ENCODE measurements at regions not wholly inside any gene's neighbourhood (a gene's known extent, or its start where the extent isn't known, plus 50 kb on each side); places are given as distances from the start of the nearest gene placed in this dataset.

- DNase-seq (ENCODE audit: extremely low read depth, insufficient read length), result no peak
- no peaks in the 10 kb centered on the region for H3K27me3 ChIP-seq (replicated peaks; ENCODE audit: control insufficient read depth, insufficient read depth, low read length)
- no peak for TF ChIP-seq CTCF (IDR thresholded peaks at IDR 0.05; ENCODE audit: insufficient read depth, low read length, poor library complexity, severe bottlenecking)
- no peak overlapping the region for H3K4me3 ChIP-seq (replicated peaks; ENCODE audit: low read depth, low read length)
- no peaks in the 10 kb centered on the region for H3K36me3 ChIP-seq (ENCODE audit: control insufficient read depth, insufficient read depth, low read length)
These were observed 255.1 kb upstream of the LDB2 start for GRCh38 chr4:17153572-17153971.

GRCh38 chr4:17152941-17153540 lies 254.6 kb upstream of the LDB2 start:
- no peak for TF ChIP-seq CTCF (IDR thresholded peaks at IDR 0.05; ENCODE audit: insufficient read depth, low read length, poor library complexity, severe bottlenecking)
- DNase-seq (ENCODE audit: extremely low read depth, insufficient read length), result no peak
- no peaks in the 10 kb centered on the region for H3K27me3 ChIP-seq (replicated peaks; ENCODE audit: control insufficient read depth, insufficient read depth, low read length)
- no peak overlapping the region for H3K4me3 ChIP-seq (replicated peaks; ENCODE audit: low read depth, low read length)
- no peaks in the 10 kb centered on the region for H3K36me3 ChIP-seq (ENCODE audit: control insufficient read depth, insufficient read depth, low read length)

GRCh38 chr4:17142232-17142711 lies 243.8 kb upstream of the LDB2 start:
- no peaks in the 10 kb centered on the region for H3K27me3 ChIP-seq (replicated peaks; ENCODE audit: control insufficient read depth, insufficient read depth, low read length)
- no peak for DNase-seq (ENCODE audit: extremely low read depth, insufficient read length)
- TF ChIP-seq CTCF (IDR thresholded peaks at IDR 0.05; ENCODE audit: insufficient read depth, low read length, poor library complexity, severe bottlenecking), result no peak

GRCh38 chr4:17138847-17139246 lies 240.4 kb upstream of the LDB2 start:
- Histone ChIP-seq H3K4me3 (replicated peaks; ENCODE audit: low read depth, low read length) (no peak overlapping the region), H3K36me3 (ENCODE audit: control insufficient read depth, insufficient read depth, low read length) (no peaks in the 10 kb centered on the region), H3K27me3 (replicated peaks; ENCODE audit: control insufficient read depth, insufficient read depth, low read length) (no peaks in the 10 kb centered on the region)
- no peak for TF ChIP-seq CTCF (IDR thresholded peaks at IDR 0.05; ENCODE audit: insufficient read depth, low read length, poor library complexity, severe bottlenecking)
- no peak for DNase-seq (ENCODE audit: extremely low read depth, insufficient read length)

More at GRCh38 chr4:17142232-17142711, 243.8 kb upstream of the LDB2 start:
- Histone ChIP-seq H3K36me3 (ENCODE audit: control insufficient read depth, insufficient read depth, low read length) (no peaks in the 10 kb centered on the region), H3K4me3 (replicated peaks; ENCODE audit: low read depth, low read length) (no peak overlapping the region)

GRCh38 chr4:17134565-17134964 lies 236.1 kb upstream of the LDB2 start:
- H3K4me3 ChIP-seq (replicated peaks; ENCODE audit: low read depth, low read length), result no peak overlapping the region
- no peak for TF ChIP-seq CTCF (IDR thresholded peaks at IDR 0.05; ENCODE audit: insufficient read depth, low read length, poor library complexity, severe bottlenecking)
- H3K27me3 ChIP-seq (replicated peaks; ENCODE audit: control insufficient read depth, insufficient read depth, low read length), result no peaks in the 10 kb centered on the region
- H3K36me3 ChIP-seq (ENCODE audit: control insufficient read depth, insufficient read depth, low read length), result no peaks in the 10 kb centered on the region
- DNase-seq (ENCODE audit: extremely low read depth, insufficient read length), result no peak

GRCh38 chr4:17134100-17134499 lies 235.7 kb upstream of the LDB2 start:
- no peaks in the 10 kb centered on the region for H3K36me3 ChIP-seq (ENCODE audit: control insufficient read depth, insufficient read depth, low read length)
- no peak for TF ChIP-seq CTCF (IDR thresholded peaks at IDR 0.05; ENCODE audit: insufficient read depth, low read length, poor library complexity, severe bottlenecking)

More at GRCh38 chr4:17134100-17134499, 235.7 kb upstream of the LDB2 start:
- H3K27me3 ChIP-seq (replicated peaks; ENCODE audit: control insufficient read depth, insufficient read depth, low read length), result no peaks in the 10 kb centered on the region
- H3K4me3 ChIP-seq (replicated peaks; ENCODE audit: low read depth, low read length), result no peak overlapping the region
- DNase-seq (ENCODE audit: extremely low read depth, insufficient read length), result no peak
